CD4-positive, alpha-beta T cell treated with Interleukin-4 for 1 hour (primary cell): ENCODE measurements at regions not wholly inside any gene's neighbourhood (a gene's known extent, or its start where the extent isn't known, plus 50 kb on each side); places are given as distances from the start of the nearest gene placed in this dataset.
"Not testable (repeated sequence)": the region's sequence is repeated elsewhere in the genome, so short reads cannot be mapped to it uniquely, and the experiment has no call there.

Experiments used
- DNase-seq, 2 donors: peaks; one replicate each; pipeline ENCODE4 v3.0.0-alpha.2; 2020 to 2022

DNA sequence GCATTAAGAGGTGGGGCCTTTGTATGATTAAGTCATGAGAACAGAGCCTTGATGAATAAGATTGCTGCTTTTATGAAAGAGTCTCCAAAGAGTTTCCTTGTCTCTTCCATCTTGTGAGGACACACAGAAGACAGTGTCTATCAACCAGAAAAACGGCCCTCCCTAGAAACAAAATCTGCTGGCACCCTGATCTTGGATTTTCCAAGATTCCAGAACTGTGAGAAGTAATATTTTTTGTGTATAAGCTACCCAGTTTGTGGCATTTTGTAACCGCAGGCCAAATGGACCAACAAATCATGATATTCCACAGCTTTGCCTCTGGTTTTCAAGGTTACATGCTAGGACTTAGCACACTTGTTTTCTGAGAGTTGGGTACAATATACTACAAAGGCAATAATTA lies 687.8 kb downstream of the TDRD15 start:
- no peak for DNase-seq

DNA sequence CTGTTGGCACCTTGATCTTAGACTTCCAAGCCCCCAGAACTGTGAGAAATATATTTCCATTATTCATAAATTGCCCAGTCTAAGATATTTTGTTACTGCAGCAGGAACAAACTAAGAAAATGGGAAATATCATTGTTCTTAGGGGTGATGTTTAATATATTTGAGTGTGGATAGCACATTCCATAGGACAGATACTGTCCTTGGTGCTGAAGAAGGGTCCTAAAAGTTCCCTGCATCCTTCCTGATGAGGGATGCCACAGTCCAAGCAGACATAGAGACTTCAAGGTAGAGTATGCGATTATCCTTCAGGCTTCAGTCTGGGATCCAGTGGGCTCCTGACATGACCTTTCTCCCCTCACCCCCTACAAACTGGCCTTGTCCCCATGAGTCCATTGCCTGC lies 689.0 kb downstream of the TDRD15 start:
- no peak for DNase-seq

DNA sequence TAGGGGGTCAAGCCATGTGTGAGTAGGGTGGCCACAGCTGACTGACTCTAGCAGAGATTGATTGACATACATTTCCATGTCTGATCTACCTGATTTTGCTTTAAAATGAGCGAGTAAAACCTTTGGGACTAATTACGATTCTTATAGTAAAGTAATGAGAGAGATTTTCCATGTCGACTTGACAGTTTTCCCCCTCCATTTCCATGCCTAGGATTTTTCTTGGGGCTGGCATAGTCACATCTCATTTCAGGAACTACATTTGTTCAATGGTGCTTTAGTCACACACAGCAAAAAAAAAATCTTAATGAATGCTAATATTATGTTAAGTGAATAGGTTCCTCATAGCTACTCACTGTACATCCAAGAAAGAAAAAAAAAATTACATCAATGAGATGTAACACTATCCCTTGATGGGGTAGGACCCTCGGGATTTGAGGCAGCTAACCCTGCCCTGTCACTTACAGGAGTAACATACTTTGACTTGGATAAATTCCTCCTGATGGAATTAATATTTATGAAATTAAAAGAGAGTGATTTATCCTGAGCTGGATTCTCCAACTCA lies 690.9 kb downstream of the TDRD15 start:
- no peak for DNase-seq

DNA sequence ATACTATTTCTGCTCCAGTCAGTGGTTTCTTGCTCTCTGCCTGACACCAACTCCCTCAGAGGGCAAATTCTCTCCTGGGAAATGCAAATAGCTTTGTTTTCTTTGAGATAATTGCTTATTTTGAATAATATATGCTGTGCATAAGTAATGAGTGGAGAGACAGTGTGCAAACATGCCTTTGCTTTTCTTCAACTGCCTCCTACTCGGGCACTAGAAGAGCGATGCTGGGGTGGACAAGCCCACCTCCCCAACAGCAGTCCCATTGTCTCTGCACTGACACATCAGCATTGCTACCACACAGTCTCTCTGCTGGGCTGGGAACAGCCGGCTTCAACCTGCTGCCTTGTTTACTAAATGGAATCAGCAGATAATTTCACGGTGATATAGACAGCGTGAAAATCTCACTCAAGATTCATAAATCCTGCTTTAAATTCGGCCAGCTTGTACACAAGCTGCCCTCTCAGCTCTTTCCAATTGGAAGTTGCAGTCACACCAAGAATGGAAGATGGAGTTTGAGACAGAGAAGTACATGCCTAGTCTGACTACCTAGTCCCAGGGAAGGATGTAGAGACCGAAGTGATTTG lies 694.5 kb downstream of the TDRD15 start:
- no peak for DNase-seq

DNA sequence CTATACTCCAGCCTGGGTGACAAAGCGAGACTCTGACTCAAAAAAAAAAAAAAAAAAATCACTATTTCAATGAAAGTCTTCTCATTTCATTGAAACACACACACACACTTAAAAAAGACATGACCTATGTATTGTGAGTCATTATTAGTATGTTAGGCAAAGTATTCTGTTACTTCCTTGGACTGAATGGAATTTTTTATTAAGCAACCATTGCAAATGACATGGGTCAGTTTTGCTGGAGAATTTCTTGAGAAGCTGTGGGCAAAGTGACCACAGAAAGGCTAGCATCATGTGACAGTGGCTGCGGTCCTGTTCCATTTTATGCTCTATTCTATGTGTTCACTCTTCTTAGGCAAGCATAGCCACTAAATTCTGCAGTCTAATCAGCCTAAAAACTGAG lies 695.7 kb downstream of the TDRD15 start:
- DNase-seq, result no peak

DNA sequence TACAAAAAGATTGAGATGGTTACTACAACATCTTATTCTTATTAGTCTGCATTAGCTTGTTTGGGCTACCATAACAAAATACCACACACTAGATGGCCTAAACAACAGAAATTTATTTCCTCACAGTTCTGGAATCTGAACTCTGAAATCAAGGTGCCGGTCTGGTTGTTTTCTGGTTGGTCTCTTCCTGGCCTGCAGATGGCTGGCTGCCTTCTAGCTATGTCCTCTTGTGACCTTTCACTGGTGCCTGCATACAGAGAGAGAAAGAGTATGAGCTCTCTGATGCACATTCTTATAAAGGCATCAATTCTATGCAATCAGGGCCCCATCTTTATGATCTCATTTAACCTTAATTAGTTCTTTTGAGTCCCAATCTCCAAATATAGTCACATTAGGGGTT lies 696.5 kb downstream of the TDRD15 start:
- no peak for DNase-seq

DNA sequence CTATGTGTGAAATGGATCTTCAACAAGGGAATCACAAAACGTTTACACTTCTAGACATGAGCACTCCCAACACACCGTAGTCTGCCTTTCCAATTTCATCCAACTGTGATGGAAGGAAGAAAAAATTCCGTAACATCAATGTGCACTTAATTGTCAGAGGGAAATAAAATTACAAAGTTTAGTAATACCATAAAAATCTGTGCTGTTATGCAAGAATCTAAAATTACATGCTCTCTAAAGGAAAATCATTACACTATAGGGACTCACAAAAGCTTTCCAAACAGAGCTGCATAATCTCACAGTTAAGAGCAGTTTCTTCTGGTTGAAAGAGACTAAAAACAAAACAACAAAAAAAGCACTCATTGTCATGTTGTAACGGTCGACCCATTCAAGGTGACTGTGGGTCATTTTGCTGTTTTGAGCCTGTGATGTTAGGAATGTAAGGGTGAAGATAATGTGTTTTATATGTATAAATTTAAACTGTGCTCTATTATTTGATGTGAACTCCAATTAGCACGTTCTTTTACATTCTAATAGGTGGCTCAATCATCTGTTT lies 698.0 kb downstream of the TDRD15 start:
- no peak for DNase-seq

DNA sequence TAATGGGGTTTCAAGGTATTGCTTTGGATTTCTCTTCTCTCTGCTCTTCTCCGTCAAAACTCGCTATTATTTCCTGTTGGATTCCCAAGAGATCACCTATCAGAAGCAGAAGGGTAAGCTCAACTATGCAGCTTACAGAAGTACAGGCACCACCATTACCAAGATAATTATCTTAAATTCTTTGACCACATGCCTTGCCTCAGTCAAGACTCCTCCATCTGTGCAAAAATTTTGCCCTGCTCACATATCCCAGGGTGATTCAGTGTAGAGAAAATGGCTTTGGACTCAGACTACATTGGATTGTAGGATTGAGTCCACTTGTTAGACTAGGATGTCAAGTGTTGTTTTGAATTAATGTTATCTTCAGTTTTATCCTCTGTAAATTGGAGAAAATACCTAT lies 698.7 kb downstream of the TDRD15 start:
- no peak for DNase-seq

DNA sequence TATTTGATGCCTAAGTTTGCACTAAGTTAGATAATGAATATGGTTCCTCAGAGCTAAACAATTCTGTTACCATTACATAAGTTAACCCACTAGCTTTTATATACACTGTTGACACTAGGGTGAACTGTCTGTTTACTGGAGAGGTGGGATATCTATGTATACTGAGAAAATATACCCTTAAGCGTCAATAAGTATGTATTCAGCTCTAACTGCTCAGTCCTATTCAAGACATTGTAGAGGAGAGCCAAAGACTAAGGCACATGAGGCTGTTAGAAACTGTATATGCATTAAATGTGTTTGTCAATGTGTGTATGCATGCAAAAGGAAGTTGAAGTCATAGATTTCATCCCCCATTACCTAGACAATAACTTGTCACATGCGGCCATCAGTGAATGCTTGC lies 710.0 kb downstream of the TDRD15 start:
- no peak for DNase-seq

DNA sequence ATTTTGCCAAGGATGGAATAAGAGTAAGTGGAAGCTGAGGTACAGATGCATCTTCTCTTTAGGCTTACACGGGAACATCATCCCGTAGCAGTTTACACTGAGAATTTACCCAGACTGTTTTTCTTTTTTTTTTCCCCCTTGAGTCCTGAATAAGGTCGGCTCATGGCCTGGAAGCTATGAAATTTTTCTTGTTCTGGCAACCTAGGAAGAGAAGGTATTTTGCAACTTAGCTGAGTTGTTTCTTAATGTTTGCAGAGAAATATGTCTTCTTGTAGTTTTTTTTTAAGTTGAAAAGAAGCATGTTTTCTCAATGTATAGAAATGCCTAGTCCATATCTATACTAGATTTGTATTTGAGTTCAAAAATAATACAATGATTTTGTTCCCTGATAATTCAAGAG lies 712.5 kb downstream of the TDRD15 start:
- no peak for DNase-seq

DNA sequence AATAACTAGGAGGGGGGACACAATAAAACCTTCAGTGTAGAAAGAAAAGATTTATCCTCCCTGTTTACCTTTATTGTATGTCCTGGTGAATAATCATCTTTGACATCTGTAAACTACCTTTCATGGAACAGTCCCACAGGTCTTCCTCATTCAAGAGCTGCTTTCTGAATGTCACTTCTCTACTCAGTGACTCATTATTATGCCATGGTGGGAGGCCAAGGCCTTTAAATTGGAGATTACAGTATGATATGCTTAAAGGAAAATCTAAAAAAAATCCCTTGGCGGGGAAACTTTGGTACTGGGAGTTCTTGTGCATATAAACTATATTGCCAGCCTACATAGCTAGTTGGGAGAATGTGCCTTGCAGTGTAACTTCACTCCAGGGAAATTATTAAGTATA lies 713.0 kb downstream of the TDRD15 start:
- DNase-seq, result no peak

DNA sequence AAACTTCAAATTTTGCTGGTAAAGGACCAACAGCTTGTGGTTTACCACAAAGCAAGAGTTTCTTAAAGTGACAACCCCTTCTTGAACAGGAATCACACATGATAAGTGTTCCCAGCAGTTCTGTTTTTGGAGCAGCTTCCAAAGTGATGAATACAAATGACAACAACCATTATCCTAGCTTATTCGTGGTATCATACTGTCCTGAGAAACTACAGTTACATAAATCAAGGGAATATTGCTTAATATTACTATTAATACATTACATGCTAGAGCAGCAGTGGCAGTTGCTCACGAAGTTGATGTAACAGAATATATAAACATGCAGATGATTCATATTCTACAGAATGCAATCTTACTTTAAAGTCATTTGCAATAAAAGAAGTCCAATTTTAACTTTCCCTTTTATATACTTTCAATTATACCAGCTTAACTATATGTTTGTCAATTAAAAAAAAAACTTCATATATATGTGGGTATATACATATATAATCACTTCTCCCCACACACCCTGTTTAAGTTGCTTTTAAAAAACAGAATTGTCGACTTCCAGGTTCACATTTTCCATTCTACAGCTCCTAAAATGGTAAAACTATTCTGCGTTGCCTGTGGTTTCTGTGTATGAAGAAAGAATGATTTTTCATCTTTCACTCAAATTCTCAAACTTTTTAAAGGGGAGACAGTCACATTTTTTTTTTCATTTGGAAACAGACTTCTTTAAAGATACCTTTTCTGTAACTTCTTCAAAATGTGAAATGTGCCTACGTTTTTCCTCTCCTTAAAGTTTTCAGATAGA lies 713.6 kb downstream of the TDRD15 start:
- DNase-seq, result no peak

DNA sequence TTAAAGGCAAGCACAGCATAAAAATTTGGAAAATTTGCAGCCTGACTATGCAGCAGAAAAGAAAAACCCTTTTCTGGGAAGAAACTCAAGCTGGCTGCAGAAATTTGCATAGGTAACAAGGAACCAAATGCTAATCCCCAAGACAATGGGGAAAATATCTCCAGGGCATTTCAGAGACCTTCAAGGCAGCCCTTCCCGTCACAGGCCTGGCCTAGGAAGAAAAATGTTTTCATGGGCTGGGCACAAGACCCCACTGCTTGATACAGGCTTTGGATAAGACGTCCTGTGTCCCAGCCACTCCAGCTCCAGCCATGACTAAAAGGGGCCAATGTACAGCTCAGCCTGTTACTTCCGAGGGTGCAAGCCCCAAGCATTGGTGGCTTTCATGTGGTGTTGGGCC lies 717.6 kb downstream of the TDRD15 start:
- no peak for DNase-seq

DNA sequence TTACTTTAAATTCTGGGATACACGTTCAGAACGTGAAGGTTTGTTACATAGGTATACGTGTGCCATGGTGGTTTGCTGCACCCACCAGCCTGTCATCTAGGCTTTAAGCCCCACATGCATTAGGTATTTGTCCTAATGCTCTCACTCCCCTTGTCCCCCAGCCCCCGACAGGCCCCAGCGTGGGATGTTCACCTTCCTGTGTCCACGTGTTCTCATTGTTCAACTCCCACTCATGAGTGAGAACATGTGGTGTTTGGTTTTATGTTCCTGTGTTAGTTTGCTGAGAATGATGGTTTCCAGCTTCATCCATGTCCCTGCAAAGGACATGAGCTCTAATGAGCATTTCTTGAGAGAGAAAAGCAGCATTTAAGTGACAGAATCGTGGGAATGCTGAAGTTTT lies 726.6 kb downstream of the TDRD15 start:
- DNase-seq, result not testable (repeated sequence)

DNA sequence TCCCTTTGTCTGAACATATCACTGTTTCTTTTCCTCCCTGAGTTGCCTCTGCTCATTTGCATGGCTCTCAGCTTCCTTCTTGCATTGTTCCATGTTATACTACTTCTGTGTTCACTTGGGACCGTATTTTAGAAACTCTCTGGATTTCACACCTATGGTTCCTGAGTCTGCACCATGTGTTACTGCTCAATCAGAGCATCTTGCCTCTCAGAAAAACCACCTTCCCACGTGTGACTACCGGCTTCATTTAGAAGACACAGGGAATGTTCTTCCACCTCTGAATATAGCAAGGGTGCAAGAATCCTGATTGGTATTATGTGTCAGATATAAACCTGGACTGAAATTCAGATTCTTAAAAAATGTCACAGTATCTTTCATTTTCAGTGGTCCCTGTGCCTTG lies 731.2 kb downstream of the TDRD15 start:
- no peak for DNase-seq

DNA sequence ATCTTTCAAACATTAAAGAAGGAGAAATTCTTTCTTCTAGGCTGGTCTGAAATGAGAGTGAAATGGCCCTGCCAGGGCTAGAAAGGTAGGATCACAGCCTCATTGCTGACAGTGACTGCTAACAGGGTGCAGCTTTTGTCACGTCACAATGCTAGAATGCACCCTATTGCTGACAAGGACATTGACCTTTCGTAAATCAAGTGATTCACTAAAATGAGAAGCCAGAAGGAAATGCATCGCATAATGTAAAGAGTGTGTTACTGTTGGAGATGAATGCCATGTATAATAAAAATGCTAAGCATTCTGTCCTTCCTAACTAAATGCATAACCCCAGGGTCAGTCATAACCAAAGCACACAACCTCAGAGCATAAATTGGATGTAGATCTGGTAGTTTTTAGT lies 732.9 kb downstream of the TDRD15 start:
- no peak for DNase-seq

DNA sequence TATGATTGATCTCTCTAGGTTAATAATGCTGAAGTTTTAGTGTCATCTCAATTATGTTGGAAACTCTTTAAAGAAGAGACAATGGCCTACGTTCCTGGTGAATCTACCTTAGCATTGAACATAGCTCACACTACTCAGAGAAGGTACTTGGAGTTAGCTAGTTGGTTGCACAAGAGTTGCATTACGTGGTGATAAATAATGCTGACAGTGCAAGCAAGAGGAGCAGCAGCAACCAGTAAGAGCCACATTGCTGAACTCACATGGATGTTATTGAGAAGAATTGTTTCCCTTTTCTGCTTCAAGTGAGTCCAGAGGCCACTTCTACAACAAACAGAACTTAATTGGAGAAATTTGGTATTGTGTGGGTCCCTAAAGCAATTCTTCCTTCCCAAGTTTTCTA lies 737.1 kb downstream of the TDRD15 start:
- no peak for DNase-seq

DNA sequence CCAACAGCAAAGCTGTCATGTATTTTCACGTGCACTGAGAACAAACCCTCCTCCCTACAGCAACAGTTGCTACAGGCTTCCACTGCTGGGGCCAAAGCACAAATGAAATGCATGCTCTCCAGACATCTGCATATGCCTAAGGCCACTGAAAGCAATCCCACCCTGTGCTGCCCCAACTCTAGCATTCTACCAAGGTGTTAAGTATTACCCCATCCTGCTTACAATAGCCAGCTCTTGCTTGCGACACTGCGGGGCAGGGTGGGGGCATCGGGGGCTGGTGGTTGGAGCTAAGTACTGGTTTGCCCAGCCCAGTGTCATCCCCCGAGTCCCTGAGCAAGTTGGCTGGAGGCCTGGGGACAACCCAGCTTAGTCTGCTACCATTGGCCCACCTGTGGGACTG lies 742.5 kb downstream of the TDRD15 start:
- DNase-seq, result no peak

DNA sequence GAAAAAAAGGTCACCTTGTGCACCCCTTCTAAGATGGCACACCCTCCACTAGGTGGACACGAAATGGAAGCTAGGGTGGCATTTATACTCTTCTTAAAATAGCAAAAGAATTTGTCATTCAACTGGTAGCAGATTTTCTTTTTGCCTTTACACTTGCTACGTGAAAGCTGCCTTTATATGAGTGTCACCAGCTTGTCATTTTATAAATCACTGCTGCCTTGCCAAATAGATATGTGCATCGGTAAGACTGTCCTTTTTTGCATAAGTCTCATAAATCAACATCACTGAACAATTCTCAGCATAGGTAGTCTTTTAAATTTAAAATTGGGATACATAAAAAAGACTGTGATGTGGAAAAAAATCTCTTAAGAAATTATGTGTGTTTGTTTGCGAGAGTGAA lies 764.1 kb downstream of the TDRD15 start:
- DNase-seq, result no peak

DNA sequence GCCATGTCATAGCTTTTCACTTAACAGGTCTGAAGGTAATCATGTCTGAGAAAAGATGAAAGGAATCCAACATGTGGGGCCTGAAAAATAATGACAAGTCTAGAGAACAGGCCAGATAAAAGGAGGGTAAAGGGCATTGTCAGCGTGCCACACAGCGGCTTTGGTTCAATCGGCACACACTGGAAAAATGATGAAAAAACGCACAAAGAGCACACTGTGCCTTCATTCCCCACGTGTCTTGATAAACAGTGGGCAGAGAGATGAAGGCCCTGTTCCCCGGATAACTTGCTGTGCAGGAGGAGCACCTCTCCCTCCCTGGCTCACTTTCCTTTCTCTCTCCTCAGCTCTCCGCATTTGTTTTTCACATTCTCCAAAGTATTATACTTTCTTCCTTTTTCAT lies 766.3 kb downstream of the TDRD15 start:
- DNase-seq, result no peak

DNA sequence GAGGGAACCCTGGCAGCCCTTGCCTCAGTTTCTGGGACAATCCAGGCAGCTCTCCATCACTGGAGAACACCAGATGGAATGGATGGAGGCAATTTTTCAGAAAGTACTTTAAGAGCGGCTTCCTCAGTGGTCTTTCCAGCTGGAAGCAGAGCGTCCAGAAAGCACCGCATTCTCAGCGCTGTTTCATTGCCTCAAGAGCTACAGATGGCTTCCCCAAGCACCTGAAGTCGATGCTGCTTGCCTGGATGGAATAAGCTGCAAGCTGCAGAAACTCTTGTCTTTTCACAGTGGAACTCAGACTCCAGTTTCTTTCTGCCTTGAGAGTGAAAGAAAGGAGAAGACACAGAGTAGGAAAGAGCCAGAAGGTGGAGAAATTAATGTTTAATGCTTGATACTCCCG lies 766.9 kb downstream of the TDRD15 start:
- no peak for DNase-seq

DNA sequence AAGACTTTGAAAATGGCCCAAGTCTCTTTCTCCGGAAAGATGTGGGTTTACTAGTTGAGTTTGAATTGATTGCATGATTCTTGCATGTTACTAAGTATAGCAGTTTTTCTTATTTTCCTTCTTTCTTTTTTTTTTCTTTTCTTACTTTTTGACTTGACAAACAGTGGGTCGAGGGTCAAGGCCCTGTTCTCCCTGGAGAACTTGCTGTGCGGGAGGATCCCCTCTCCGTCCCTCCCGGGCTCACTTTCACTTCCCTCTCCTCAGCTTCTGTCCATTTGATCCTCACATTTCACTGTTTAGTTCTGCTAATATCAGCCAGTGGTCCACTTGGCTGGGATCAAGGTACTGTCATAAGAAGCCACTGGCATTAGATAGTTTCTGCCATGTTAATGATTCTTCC lies 767.4 kb downstream of the TDRD15 start:
- no peak for DNase-seq

DNA sequence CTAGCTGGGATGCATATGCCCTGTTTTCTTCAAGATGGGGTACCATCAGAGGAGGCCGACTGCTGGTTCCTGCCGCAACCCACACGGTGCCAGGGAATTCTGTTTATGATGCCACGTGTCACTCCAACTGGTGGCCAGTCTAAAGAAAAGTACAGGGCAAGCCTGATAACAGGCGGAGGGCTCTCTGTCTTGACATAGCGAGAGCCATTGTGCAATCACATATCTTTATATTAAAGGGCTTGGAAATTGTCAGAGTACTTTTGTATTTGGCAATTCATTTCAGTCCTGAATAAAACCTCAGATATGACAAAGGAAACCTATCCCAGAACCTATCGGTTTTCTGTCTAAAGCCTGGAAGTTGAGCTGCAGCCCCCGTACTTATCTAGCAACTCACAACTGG lies 768.4 kb downstream of the TDRD15 start:
- DNase-seq, result no peak

DNA sequence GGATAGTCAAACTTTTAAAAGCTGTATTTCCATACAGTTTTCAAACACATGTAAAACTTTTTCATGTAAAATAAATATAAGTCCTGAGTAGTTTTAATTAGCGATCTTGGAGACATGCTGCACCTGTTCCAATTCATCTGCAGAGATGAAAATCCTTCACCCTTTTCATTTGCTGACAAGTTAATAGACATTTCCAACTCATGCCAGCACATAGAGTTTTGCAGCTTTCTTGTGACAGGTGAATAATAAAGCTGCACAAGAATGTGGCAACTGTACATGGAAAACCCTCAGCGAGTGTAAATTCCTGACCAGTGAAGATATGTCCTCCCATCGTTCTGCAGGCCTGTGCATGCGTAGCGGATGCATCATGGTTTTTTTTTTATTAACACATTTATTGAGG lies 771.4 kb downstream of the TDRD15 start:
- no peak for DNase-seq
